NK-92 treated with Interleukin-12 subunit alpha and Interleukin-12 subunit beta, amount 100 ng/mL, for 24 hours (cell line): ENCODE measurements at regions not wholly inside any gene's neighbourhood (a gene's known extent, or its start where the extent isn't known, plus 50 kb on each side); places are given as distances from the start of the nearest gene placed in this dataset.
A peak's percentile ranks its signal among the peaks of the same experiment; 100 is the strongest.

Source experiments
- DNase-seq: peaks from one replicate; lab custom pipeline; 2025; lab: John Stamatoyannopoulos, UW

GRCh38 chr18:51582551-51582950, 385.1 kb upstream of the MEX3C start:
- DNase-seq, result no peak

- DNase-seq, result no peak
Observed at GRCh38 chr18:51588616-51589015, 391.1 kb upstream of the MEX3C start.

GRCh38 chr18:51593931-51594330, 396.4 kb upstream of the MEX3C start:
- DNase-seq, result no peak

GRCh38 chr18:51603111-51603510, 405.6 kb upstream of the MEX3C start:
- no peak for DNase-seq

- no peak for DNase-seq
Observed at GRCh38 chr18:51603551-51603950, 406.1 kb upstream of the MEX3C start.

GRCh38 chr18:51610481-51610880, 413.0 kb upstream of the MEX3C start:
- no peak for DNase-seq

GRCh38 chr18:51611326-51611725, 413.8 kb upstream of the MEX3C start:
- DNase-seq, result no peak

- peak; percentile 5 for DNase-seq
Observed at GRCh38 chr18:51614033-51614432, 416.6 kb upstream of the MEX3C start.

GRCh38 chr18:51614967-51615571, 417.6 kb upstream of the MEX3C start:
- no peak for DNase-seq

- no peak for DNase-seq
Observed at GRCh38 chr18:51617167-51617566, 419.7 kb upstream of the MEX3C start.

- DNase-seq, result no peak
Observed at GRCh38 chr18:51617572-51618260, 420.2 kb upstream of the MEX3C start.

GRCh38 chr18:51619283-51619682, 421.8 kb upstream of the MEX3C start:
- DNase-seq, result no peak

- peak; percentile 32 for DNase-seq
Observed at GRCh38 chr18:51621113-51621863, 423.8 kb upstream of the MEX3C start.

GRCh38 chr18:51621864-51622160, 424.3 kb upstream of the MEX3C start:
- no peak for DNase-seq

GRCh38 chr18:51622702-51623101, 425.2 kb upstream of the MEX3C start:
- no peak for DNase-seq

GRCh38 chr18:51623653-51624052, 426.2 kb upstream of the MEX3C start:
- DNase-seq, result no peak

- DNase-seq, result no peak
Observed at GRCh38 chr18:51630706-51631105, 433.2 kb upstream of the MEX3C start.

- no peak for DNase-seq
Observed at GRCh38 chr18:51637881-51638280, 440.4 kb upstream of the MEX3C start.

- no peak for DNase-seq
Observed at GRCh38 chr18:51639541-51639940, 442.1 kb upstream of the MEX3C start.

GRCh38 chr18:51643483-51643882, 446.0 kb upstream of the MEX3C start:
- DNase-seq, result no peak

GRCh38 chr18:51645607-51646006, 448.1 kb upstream of the MEX3C start:
- DNase-seq, result no peak

GRCh38 chr18:51647346-51647745, 449.9 kb upstream of the MEX3C start:
- DNase-seq, result no peak

- no peak for DNase-seq
Observed at GRCh38 chr18:51647942-51648341, 450.5 kb upstream of the MEX3C start.
